GM13976 (cell line): ENCODE measurements at regions not wholly inside any gene's neighbourhood (a gene's known extent, or its start where the extent isn't known, plus 50 kb on each side); places are given as distances from the start of the nearest gene placed in this dataset.

Experiments used
- DNase-seq: peaks from one replicate; pipeline ENCODE4 v3.0.0; 2012; ENCODE audit warnings: low spot score
- CTCF ChIP-seq: IDR thresholded peaks from 2 replicates; pipeline ENCODE4 v1.5.1; 2012; ENCODE audit warnings: borderline replicate concordance, mild to moderate bottlenecking; ENCODE audit not compliant: insufficient read depth; ENCODE audit errors: extremely low read depth, missing control alignments, control extremely low read depth
- in situ Hi-C: fragments of 300-500 bp; cut with MboI; formaldehyde crosslinking; loops from one replicate; pipeline ENCODE4 v1.12.0; 2022; ENCODE audit warnings: low sequenced_read_pairs, mixed read lengths, inconsistent platforms; ENCODE audit not compliant: unreplicated experiment

GRCh38 chr4:187059895-187060294 is 336.2 kb upstream of the FAT1 start:
- no peak for TF ChIP-seq CTCF
- in situ Hi-C loops, result no loop called here
- no peak for DNase-seq

- DNase-seq, result no peak
- TF ChIP-seq CTCF, result no peak
- in situ Hi-C loops, result no loop called here
Measured at GRCh38 chr4:187060551-187060950, 336.9 kb upstream of the FAT1 start.

GRCh38 chr4:187063251-187063650 is 339.6 kb upstream of the FAT1 start:
- TF ChIP-seq CTCF, result no peak

GRCh38 chr4:187064033-187064432 is 340.4 kb upstream of the FAT1 start:
- in situ Hi-C loops, result no loop called here
- TF ChIP-seq CTCF, result no peak
- DNase-seq, result no peak

More at GRCh38 chr4:187063251-187063650, 339.6 kb upstream of the FAT1 start:
- in situ Hi-C loops, result no loop called here
- no peak for DNase-seq

GRCh38 chr4:187065396-187065795 is 341.7 kb upstream of the FAT1 start:
- in situ Hi-C loops, result no loop called here
- no peak for DNase-seq
- TF ChIP-seq CTCF, result no peak

- in situ Hi-C loops, result no loop called here
- DNase-seq, result no peak
- TF ChIP-seq CTCF, result no peak
Measured at GRCh38 chr4:187065806-187066205, 342.1 kb upstream of the FAT1 start.

- DNase-seq, result no peak
- no peak for TF ChIP-seq CTCF
- in situ Hi-C loops, result no loop called here
Measured at GRCh38 chr4:187069398-187069797, 345.7 kb upstream of the FAT1 start.
